H1 (cell line): ENCODE measurements at regions not wholly inside any gene's neighbourhood (a gene's known extent, or its start where the extent isn't known, plus 50 kb on each side); places are given as distances from the start of the nearest gene placed in this dataset.

Source experiments
- CTCF ChIA-PET: fragments of 300-600 bp; sonication (Branson Sonifier 250); formaldehyde crosslinking; loops from one replicate; lab custom pipeline; 2021; ENCODE audit not compliant: partially characterized antibody; lab: Charles Lee
- POLR2A ChIA-PET: fragments of 300-600 bp; sonication (Branson Sonifier 250); formaldehyde crosslinking; loops from one replicate; lab custom pipeline; 2021; ENCODE audit warnings: inconsistent platforms; ENCODE audit not compliant: partially characterized antibody; lab: Charles Lee
- DNase-seq, 2 experiments: peaks; one replicate each; pipeline versions ENCODE4 v3.0.0 to v3.0.0-alpha.2; 2010 to 2022; ENCODE audit warnings: low spot score in 2 of 2, low read depth in 1 of 2, mixed read lengths in 1 of 2
- FAIRE-seq: peaks from 2 replicates; lab custom pipeline; 2011; peaks lifted over from hg19 to GRCh38; lab: Jason Lieb, UNC
- H2AFZ ChIP-seq: 2 replicates; pipeline ENCODE4 v1.8.1; 2012; ENCODE audit warnings: low read length, inconsistent platforms
- H2AK5ac ChIP-seq: 2 replicates; pipeline ENCODE4 v1.6.1; 2013; ENCODE audit warnings: low read depth, low read length
- H2BK120ac ChIP-seq: replicated peaks from 2 replicates; pipeline ENCODE3; 2013; ENCODE audit warnings: low read depth, low read length, inconsistent platforms
- H2BK12ac ChIP-seq: 2 replicates; pipeline ENCODE4 v1.6.1; 2013; ENCODE audit warnings: low read depth, low read length
- H2BK15ac ChIP-seq: 2 replicates; pipeline ENCODE4 v1.6.1; 2013; ENCODE audit warnings: low read length
- H2BK20ac ChIP-seq: 2 replicates; pipeline ENCODE4 v1.6.1; 2013; ENCODE audit warnings: low read length
- H2BK5ac ChIP-seq: 2 replicates; pipeline ENCODE4 v1.6.1; 2013; ENCODE audit warnings: low read depth, low read length
- H3K14ac ChIP-seq: 2 replicates; pipeline ENCODE4 v1.6.1; 2013; ENCODE audit warnings: inconsistent platforms; ENCODE audit not compliant: insufficient read length
- H3K18ac ChIP-seq: 2 replicates; pipeline ENCODE4 v1.6.1; 2013; ENCODE audit warnings: low read length; ENCODE audit errors: extremely low read depth
- H3K23ac ChIP-seq: 2 replicates; pipeline ENCODE4 v1.6.1; 2013; ENCODE audit warnings: inconsistent platforms; ENCODE audit not compliant: insufficient read length
- H3K23me2 ChIP-seq: 2 replicates; pipeline ENCODE4 v1.6.1; 2013; ENCODE audit warnings: low read depth, low read length
- H3K27ac ChIP-seq: 2 replicates; pipeline ENCODE4 v1.6.1; 2011; ENCODE audit warnings: low read depth, low read length, inconsistent platforms
- H3K27me3 ChIP-seq, 4 experiments: replicated peaks in 1 of 4; 1 replicate in 1 of 4; 2 replicates in 3 of 4; pipeline versions ENCODE4 v1.6.1 to v1.8.1; 2011 to 2013; ENCODE audit warnings: low read length in 3 of 4, mild to moderate bottlenecking in 3 of 4, inconsistent platforms in 2 of 4, mixed read lengths in 2 of 4, moderate library complexity in 1 of 4; ENCODE audit not compliant: control insufficient read depth in 3 of 4, insufficient read depth in 3 of 4; ENCODE audit errors: extremely low read depth in 1 of 4
- H3K36me3 ChIP-seq, 4 experiments: 2 replicates each; pipeline versions ENCODE4 v1.6.1 to v1.8.1; 2011 to 2013; ENCODE audit warnings: mild to moderate bottlenecking in 4 of 4, low read length in 3 of 4, moderate library complexity in 2 of 4, control low read depth in 1 of 4, inconsistent platforms in 1 of 4; ENCODE audit not compliant: insufficient read depth in 4 of 4, control insufficient read depth in 2 of 4
- H3K4ac ChIP-seq: replicated peaks from 2 replicates; pipeline ENCODE3; 2013; ENCODE audit warnings: low read length, low read depth, mixed read lengths, inconsistent platforms; ENCODE audit not compliant: insufficient read length
- H3K4me1 ChIP-seq, 4 experiments: replicated peaks in 1 of 4; 1 replicate in 1 of 4; 2 replicates in 3 of 4; pipeline versions ENCODE4 v1.6.1 to v1.8.1; 2011 to 2013; ENCODE audit warnings: low read length in 3 of 4, inconsistent platforms in 2 of 4, mixed read lengths in 1 of 4; ENCODE audit not compliant: insufficient read depth in 4 of 4, control insufficient read depth in 3 of 4
- H3K4me2 ChIP-seq, 2 experiments: 2 replicates each; pipeline versions ENCODE4 v1.6.1 to v1.8.1; 2011 to 2013; ENCODE audit warnings: low read depth in 2 of 2, low read length in 2 of 2, control low read depth in 1 of 2, inconsistent platforms in 1 of 2, mild to moderate bottlenecking in 1 of 2; ENCODE audit not compliant: insufficient read depth in 1 of 2
- H3K4me3 ChIP-seq, 4 experiments: fragments of 200-600, 300-600 bp in 1 of 4; sonication (generic), shearing (Covaris generic), sonication (Bioruptor Twin) in 1 of 4; 2 replicates each; pipeline versions ENCODE4 v1.5.1 to v1.8.1; 2011 to 2016; ENCODE audit warnings: low read length in 4 of 4, low read depth in 3 of 4, control low read depth in 2 of 4, inconsistent platforms in 2 of 4, mild to moderate bottlenecking in 2 of 4, mixed read lengths in 1 of 4, moderate library complexity in 1 of 4; ENCODE audit not compliant: insufficient read depth in 2 of 4; ENCODE audit errors: extremely low read depth in 1 of 4
- H3K56ac ChIP-seq: replicated peaks from 2 replicates; pipeline ENCODE3; 2013; ENCODE audit warnings: low read depth, mild to moderate bottlenecking, mixed read lengths, low read length, inconsistent platforms; ENCODE audit not compliant: insufficient read length
- H3K79me1 ChIP-seq: 2 replicates; pipeline ENCODE4 v1.6.1; 2013; ENCODE audit warnings: low read depth, low read length, control low read depth
- H3K79me2 ChIP-seq, 2 experiments: 2 replicates each; pipeline versions ENCODE4 v1.6.1 to v1.8.1; 2012 to 2013; ENCODE audit warnings: low read length in 2 of 2, mild to moderate bottlenecking in 2 of 2, inconsistent platforms in 1 of 2; ENCODE audit not compliant: insufficient read depth in 2 of 2, control insufficient read depth in 1 of 2
- H3K9ac ChIP-seq, 4 experiments: replicated peaks in 1 of 4; 1 replicate in 1 of 4; 2 replicates in 3 of 4; pipeline versions ENCODE4 v1.6.1 to v1.8.1; 2011 to 2013; ENCODE audit warnings: low read depth in 3 of 4, low read length in 3 of 4, control low read depth in 2 of 4, mild to moderate bottlenecking in 2 of 4, moderate library complexity in 2 of 4, inconsistent platforms in 1 of 4; ENCODE audit errors: extremely low read depth in 1 of 4
- H3K9me3 ChIP-seq, 2 experiments: 2 replicates each; pipeline versions ENCODE4 v1.6.1 to v1.8.1; 2012 to 2013; ENCODE audit warnings: mild to moderate bottlenecking in 2 of 2, moderate library complexity in 2 of 2, control low read depth in 1 of 2, inconsistent platforms in 1 of 2, low read depth in 1 of 2, low read length in 1 of 2, mixed read lengths in 1 of 2; ENCODE audit not compliant: insufficient read depth in 2 of 2
- H4K20me1 ChIP-seq, 2 experiments: replicated peaks in 1 of 2; 2 replicates each; pipeline versions ENCODE3 to v1.8.1; 2011 to 2013; ENCODE audit warnings: inconsistent platforms in 2 of 2, low read length in 2 of 2, mild to moderate bottlenecking in 1 of 2; ENCODE audit not compliant: insufficient read depth in 2 of 2, control insufficient read depth in 1 of 2
- H4K5ac ChIP-seq: 2 replicates; pipeline ENCODE4 v1.6.1; 2013; ENCODE audit warnings: low read length, low read depth, mixed read lengths, inconsistent platforms; ENCODE audit not compliant: insufficient read length
- H4K8ac ChIP-seq: 2 replicates; pipeline ENCODE4 v1.8.0; 2013; ENCODE audit warnings: mild to moderate bottlenecking, moderate library complexity, low read length, inconsistent platforms; ENCODE audit not compliant: insufficient read depth; ENCODE audit errors: extremely low read depth
- H4K91ac ChIP-seq: replicated peaks from 2 replicates; pipeline ENCODE3; 2013; ENCODE audit warnings: low read length, mixed read lengths, inconsistent platforms; ENCODE audit not compliant: insufficient read length
- ATF2 ChIP-seq: IDR thresholded peaks from 2 replicates; pipeline ENCODE4 v1.6.1; 2012; ENCODE audit warnings: low read length, inconsistent platforms
- CEBPB ChIP-seq: IDR thresholded peaks from 2 replicates; pipeline ENCODE4 v1.6.1; 2012; ENCODE audit warnings: low read depth, low read length
- CTCF ChIP-seq, 3 experiments: IDR thresholded peaks; 1 replicate in 2 of 3; 2 replicates in 1 of 3; pipeline versions ENCODE4 v1.5.1 to v1.6.1; 2011; ENCODE audit warnings: low read length in 3 of 3, mild to moderate bottlenecking in 3 of 3, inconsistent platforms in 2 of 3, low read depth in 1 of 3, moderate library complexity in 1 of 3; ENCODE audit not compliant: insufficient read depth in 1 of 3; ENCODE audit errors: control extremely low read depth in 1 of 3
- JUND ChIP-seq: IDR thresholded peaks from 2 replicates; pipeline ENCODE4 v1.6.1; 2011; ENCODE audit warnings: mild to moderate bottlenecking, improper control_type of control experiment, low read length
- MAFK ChIP-seq: IDR thresholded peaks from 2 replicates; pipeline ENCODE4 v1.6.1; 2012; ENCODE audit warnings: low read depth, mild to moderate bottlenecking, improper control_type of control experiment, low read length
- POU5F1 ChIP-seq: IDR thresholded peaks from 2 replicates; pipeline ENCODE4 v1.6.1; 2011; ENCODE audit warnings: low read depth, mild to moderate bottlenecking, low read length, moderate library complexity
- RNF2 ChIP-seq: fragments of 200-900, 300-1000 bp; sonication (generic); IDR thresholded peaks from 2 replicates; pipeline ENCODE4 v1.7.1; 2016; ENCODE audit warnings: borderline replicate concordance, low read depth, mild to moderate bottlenecking, antibody characterized with exemption, low read length; ENCODE audit not compliant: poor library complexity, severe bottlenecking; ENCODE audit errors: missing control alignments
- SAP30 ChIP-seq: fragments of 300-600 bp; sonication (generic); IDR thresholded peaks from 2 replicates; pipeline ENCODE4 v1.7.1; 2012; ENCODE audit warnings: low read length, moderate library complexity, mild to moderate bottlenecking, inconsistent platforms; ENCODE audit not compliant: insufficient read depth, insufficient replicate concordance
- SIN3A ChIP-seq, 2 experiments: IDR thresholded peaks in 1 of 2; conservative IDR thresholded peaks in 1 of 2; 2 replicates each; pipeline ENCODE4 v1.6.1; 2011 to 2012; ENCODE audit warnings: low read length in 2 of 2, improper control_type of control experiment in 1 of 2, low read depth in 1 of 2, mild to moderate bottlenecking in 1 of 2
- YY1 ChIP-seq: IDR thresholded peaks from 2 replicates; pipeline ENCODE4 v1.6.1; 2011; ENCODE audit warnings: low read depth, mild to moderate bottlenecking, low read length
- WGBS, 2 experiments: shearing (Covaris generic) in 1 of 2; methylation state at CpG; one replicate each; pipeline versions ENCODE4 v1.1.6 to v1.1.7; 2013 to 2015; ENCODE audit warnings: low lambda C conversion rate in 2 of 2, mixed read lengths in 2 of 2, inconsistent platforms in 1 of 2, low coverage in 1 of 2, missing lambda C conversion rate in 1 of 2; ENCODE audit not compliant: insufficient replicate concordance in 2 of 2, insufficient coverage in 1 of 2, insufficient read length in 1 of 2; ENCODE audit errors: extremely low coverage in 1 of 2, missing lambda C conversion rate in 1 of 2; 5-methylcytosine and 5-hydroxymethylcytosine counted together

GRCh38 chr7:108846471-108846870 is 276.8 kb downstream of the DNAJB9 start:
- H3K9ac ChIP-seq: no peak overlapping the region
- 86% methylated on average over 7 of the region's 7 CpGs; no CpG with 5 or more reads in 1 of the 2 experiments for WGBS, 2 experiments
- FAIRE-seq (no peak), DNase-seq (no peak)
- H3K36me3 ChIP-seq: no peaks in the 10 kb centered on the region
- no peak overlapping the region for H4K91ac ChIP-seq
- H3K23me2 ChIP-seq: no peaks in the 10 kb centered on the region
- no peak overlapping the region for H3K18ac ChIP-seq
- no peak overlapping the region for H2BK5ac ChIP-seq
- CTCF ChIA-PET: interaction anchor here (2.1 kb wide), 1 partner anchor 21 kb away, joined by 5 read pairs; no protein-coding TSS in a partner anchor
- H2BK120ac ChIP-seq: no peak overlapping the region
- H3K79me1 ChIP-seq: no peaks in the 10 kb centered on the region
- H2AFZ ChIP-seq: peak overlapping the region; percentile 86; the same call in 1 of the 2 replicates
- no peak overlapping the region for H2BK12ac ChIP-seq
- no peak overlapping the region for H3K27ac ChIP-seq
- H3K27me3 ChIP-seq: no peaks in the 10 kb centered on the region
- no peak overlapping the region for H4K5ac ChIP-seq
- no peak overlapping the region for H3K4me3 ChIP-seq
- no peak overlapping the region for H3K14ac ChIP-seq
- POLR2A ChIA-PET: no interaction called here
- H2BK20ac ChIP-seq: no peak overlapping the region
- H2BK15ac ChIP-seq: no peak overlapping the region
- H4K20me1 ChIP-seq: no peaks in the 10 kb centered on the region
- no peaks in the 10 kb centered on the region for H3K4me1 ChIP-seq
- H3K56ac ChIP-seq: no peak overlapping the region
- H2AK5ac ChIP-seq: no peak overlapping the region
- H3K9me3 ChIP-seq: no peaks in the 10 kb centered on the region
- no peak overlapping the region for H4K8ac ChIP-seq
- no peaks in the 10 kb centered on the region for H3K79me2 ChIP-seq
- no peak overlapping the region for H3K23ac ChIP-seq
- no peak overlapping the region for H3K4me2 ChIP-seq
- no peak overlapping the region for H3K4ac ChIP-seq
- TF ChIP-seq CTCF (IDR thresholded peaks at IDR 0.05; ENCODE audit: control extremely low read depth in 1 of 3, insufficient read depth in 1 of 3, low read depth in 1 of 3, low read length in 3 of 3) (no peak), POU5F1 (no peak), CEBPB (no peak), RNF2 (no peak), MAFK (no peak), SAP30 (no peak), ATF2 (no peak), JUND (no peak), YY1 (no peak), SIN3A (conservative IDR thresholded peaks at IDR 0.05 in 1 of 2, IDR thresholded peaks at IDR 0.05 in 1 of 2; ENCODE audit: low read depth in 1 of 2, low read length in 2 of 2) (no peak)
